HCT116 (cell line): ENCODE measurements at regions not wholly inside any gene's neighbourhood (a gene's known extent, or its start where the extent isn't known, plus 50 kb on each side); places are given as distances from the start of the nearest gene placed in this dataset.

Experiments used
- ATAC-seq: fragments of 200-7000 bp; cut with Tn5 transposase; 2 replicates; pipeline ENCODE4 v1.9.1; 2020; ENCODE audit warnings: mild to moderate bottlenecking, moderate library complexity
- BruUV-seq: library from RNA; stranded (reverse); fragments of 400-500 nt; replicated peaks from 2 replicates; lab custom pipeline; 2021; lab: Mats Ljungman, UMichigan
- CTCF ChIA-PET: fragments of 300-600 bp; sonication (Branson Sonifier 250); formaldehyde crosslinking; loops from one replicate; lab custom pipeline; 2021; ENCODE audit warnings: antibody characterized with exemption; lab: Charles Lee
- POLR2A ChIA-PET: fragments of 300-600, 350-600 bp; sonication (Branson Sonifier 250); formaldehyde crosslinking; loops from one replicate; lab custom pipeline; 2021; ENCODE audit warnings: antibody characterized with exemption; lab: Charles Lee
- RAD21 ChIA-PET, 2 experiments: fragments of 300-600 bp; sonication (Branson Sonifier 250); formaldehyde crosslinking; loops; one replicate each; lab custom pipeline; 2023; ENCODE audit warnings: low total read pairs in 2 of 2; ENCODE audit not compliant: uncharacterized antibody in 2 of 2, unreplicated experiment in 2 of 2, low non-redundant PET in 1 of 2; lab: Charles Lee
- DNase-seq: peaks from one replicate; pipeline ENCODE4 v3.0.0-alpha.2; 2010; ENCODE audit warnings: low read depth, low spot score
- H2AFZ ChIP-seq: fragments of 200-600 bp; shearing (Covaris generic), sonication (generic); 2 replicates; pipeline ENCODE4 v1.6.1; 2017; ENCODE audit warnings: low read depth, mixed run types, mixed read lengths, antibody characterized with exemption, low read length; ENCODE audit not compliant: poor library complexity, severe bottlenecking
- H3K27ac ChIP-seq: 2 replicates; pipeline ENCODE4 v1.5.1; 2012; ENCODE audit warnings: low read depth, low read length
- H3K27me3 ChIP-seq: fragments of 200-600 bp; sonication (generic); 2 replicates; pipeline ENCODE4 v1.6.1; 2016; ENCODE audit warnings: mixed run types, low read length, mixed read lengths; ENCODE audit not compliant: insufficient read depth
- H3K36me3 ChIP-seq, 2 experiments: fragments of 200-500 bp in 1 of 2; fragments of 200-600 bp in 1 of 2; sonication (Bioruptor generic) in 1 of 2; sonication (generic) in 1 of 2; 2 replicates each; pipeline versions ENCODE4 v1.5.1 to v1.6.1; 2014 to 2016; ENCODE audit warnings: low read length in 2 of 2, inconsistent platforms in 1 of 2, mixed read lengths in 1 of 2, mixed run types in 1 of 2; ENCODE audit not compliant: insufficient read depth in 2 of 2, control insufficient read depth in 1 of 2
- H3K4me1 ChIP-seq, 2 experiments: fragments of 200-600 bp in 1 of 2; sonication (generic) in 1 of 2; 2 replicates each; pipeline versions ENCODE4 v1.5.1 to v1.6.1; 2012 to 2017; ENCODE audit warnings: low read length in 2 of 2, inconsistent platforms in 1 of 2, mild to moderate bottlenecking in 1 of 2, mixed read lengths in 1 of 2, mixed run types in 1 of 2, moderate library complexity in 1 of 2; ENCODE audit not compliant: insufficient read depth in 2 of 2, control insufficient read depth in 1 of 2
- H3K4me2 ChIP-seq: fragments of 200-600 bp; sonication (generic); 2 replicates; pipeline ENCODE4 v1.6.1; 2017; ENCODE audit warnings: mixed run types, low read length, mixed read lengths
- H3K4me3 ChIP-seq, 2 experiments: fragments of 200-600 bp in 1 of 2; sonication (generic) in 1 of 2; replicated peaks in 1 of 2; 2 replicates each; pipeline ENCODE4 v1.5.1; 2011 to 2016; ENCODE audit warnings: low read length in 2 of 2, control low read depth in 1 of 2, low read depth in 1 of 2, mild to moderate bottlenecking in 1 of 2, mixed read lengths in 1 of 2, mixed run types in 1 of 2
- H3K79me2 ChIP-seq: fragments of 200-600 bp; sonication (generic); 2 replicates; pipeline ENCODE4 v1.6.1; 2017; ENCODE audit warnings: mild to moderate bottlenecking, mixed run types, low read length, moderate library complexity, mixed read lengths; ENCODE audit not compliant: insufficient read depth
- H3K9ac ChIP-seq: fragments of 200-600 bp; sonication (generic); 2 replicates; pipeline ENCODE4 v1.6.1; 2016; ENCODE audit warnings: low read length, mixed read lengths
- H3K9me2 ChIP-seq: fragments of 200-600 bp; sonication (generic), shearing (Covaris generic); 2 replicates; pipeline ENCODE4 v1.6.1; 2017; ENCODE audit warnings: mixed run types, mild to moderate bottlenecking, moderate library complexity; ENCODE audit not compliant: insufficient read depth
- H3K9me3 ChIP-seq, 2 experiments: fragments of 200-500 bp in 1 of 2; fragments of 200-600 bp in 1 of 2; sonication (Bioruptor generic) in 1 of 2; sonication (generic) in 1 of 2; 2 replicates each; pipeline ENCODE4 v1.6.1; 2014 to 2017; ENCODE audit warnings: low read length in 2 of 2, mixed read lengths in 2 of 2, inconsistent platforms in 1 of 2, low read depth in 1 of 2, mild to moderate bottlenecking in 1 of 2, mixed run types in 1 of 2, moderate library complexity in 1 of 2; ENCODE audit not compliant: control insufficient read depth in 1 of 2, insufficient read depth in 1 of 2
- H4K20me1 ChIP-seq: fragments of 200-600 bp; sonication (generic), shearing (Covaris generic); 2 replicates; pipeline ENCODE4 v1.6.1; 2017; ENCODE audit warnings: mixed run types, mild to moderate bottlenecking, moderate library complexity; ENCODE audit not compliant: insufficient read depth
- CBX3 ChIP-seq: IDR thresholded peaks from 2 replicates; pipeline ENCODE4 v1.6.1; 2012; ENCODE audit warnings: low read depth
- CEBPB ChIP-seq: IDR thresholded peaks from 2 replicates; pipeline ENCODE4 v1.6.1; 2012; ENCODE audit warnings: low read depth
- FOSL1 ChIP-seq: IDR thresholded peaks from 2 replicates; pipeline ENCODE4 v1.6.1; 2012; ENCODE audit warnings: low read depth
- JUND ChIP-seq: IDR thresholded peaks from 2 replicates; pipeline ENCODE4 v1.6.1; 2012
- RAD21 ChIP-seq: IDR thresholded peaks from 2 replicates; pipeline ENCODE4 v1.6.1; 2012; ENCODE audit warnings: low read depth, mild to moderate bottlenecking
- TCF7L2 ChIP-seq: IDR thresholded peaks from 2 replicates; pipeline ENCODE4 v1.7.0; 2011; ENCODE audit warnings: borderline replicate concordance, inconsistent platforms; ENCODE audit not compliant: insufficient read depth, insufficient read length; ENCODE audit errors: extremely low read depth
- ZBTB33 ChIP-seq: IDR thresholded peaks from 2 replicates; pipeline ENCODE4 v1.6.1; 2011; ENCODE audit warnings: mild to moderate bottlenecking, low read length, moderate library complexity; ENCODE audit not compliant: insufficient replicate concordance; ENCODE audit errors: extremely low read depth
- intact Hi-C: fragments of 100-400 bp; cut with micrococcal nuclease; formaldehyde crosslinking; loops from 2 replicates; pipeline ENCODE4 v1.10.0; 2022
- TF ChIP-seq, protein P1 (sequence below): IDR thresholded peaks from 2 replicates; pipeline ENCODE4 v1.6.1; 2012; ENCODE audit warnings: low read depth
- TF ChIP-seq, protein P2 (sequence below), 3 experiments: fragments of 200-600 bp in 1 of 3; sonication (generic) in 1 of 3; IDR thresholded peaks in 2 of 3; conservative IDR thresholded peaks in 1 of 3; 2 replicates each; pipeline ENCODE4 v1.5.1; 2012 to 2017; ENCODE audit warnings: low read depth in 2 of 3, low read length in 2 of 3, antibody characterized with exemption in 1 of 3, borderline replicate concordance in 1 of 3, control low read depth in 1 of 3, mild to moderate bottlenecking in 1 of 3, mixed read lengths in 1 of 3, mixed run types in 1 of 3, moderate library complexity in 1 of 3; ENCODE audit not compliant: insufficient read depth in 1 of 3
- TF ChIP-seq, protein P3 (sequence below): IDR thresholded peaks from 2 replicates; pipeline ENCODE4 v1.6.1; 2012

DNA sequence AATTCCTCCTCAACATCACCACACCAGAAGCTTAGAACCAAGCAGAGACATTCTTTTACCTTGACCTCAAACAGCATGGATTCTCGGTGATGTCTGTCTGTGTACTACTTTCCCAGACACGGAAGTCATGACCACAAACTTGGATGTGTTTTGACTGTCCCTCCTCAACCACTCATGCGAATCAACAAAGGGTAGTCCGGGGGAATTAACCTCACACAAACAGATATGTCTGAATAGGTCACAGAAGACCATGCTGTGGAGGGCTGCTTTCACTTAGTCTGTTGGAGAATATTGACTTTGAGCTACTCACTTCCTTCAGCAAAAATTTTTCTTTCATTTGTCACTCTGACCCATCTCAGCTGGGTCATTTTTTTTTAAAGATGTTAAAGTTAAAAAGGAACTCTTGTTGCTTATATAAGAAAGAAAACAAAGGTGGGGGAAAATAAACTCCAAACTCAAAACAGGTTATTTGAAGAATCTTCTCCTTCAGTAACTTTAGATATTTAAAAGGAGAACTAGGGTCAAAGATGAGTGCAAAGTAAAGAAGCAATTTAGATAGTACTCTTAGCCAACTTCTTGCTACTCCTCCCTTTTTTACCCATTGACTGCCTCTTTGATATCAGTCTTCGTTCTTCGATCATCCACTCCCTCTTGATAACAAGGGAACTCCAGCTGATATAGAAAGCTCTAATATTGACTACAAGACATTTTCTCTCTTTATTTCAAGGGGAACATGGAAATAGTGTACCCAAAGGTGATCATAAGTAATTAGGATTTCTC lies 343.4 kb upstream of the CDH6 start:
- BruUV-seq: no TSS peak
- Histone ChIP-seq H3K27me3 (no peaks in the 10 kb centered on the region), H3K4me3 (no peak overlapping the region), H4K20me1 (no peaks in the 10 kb centered on the region), H3K4me1 (no peaks in the 10 kb centered on the region), H3K9me3 (peaks cover 13 to 15% of the 10 kb centered on the region in 2 experiments; a peak in 3 of 4 replicates), H3K36me3 (no peaks in the 10 kb centered on the region), H3K4me2 (no peak overlapping the region), H3K9me2 (no peaks in the 10 kb centered on the region), H2AFZ (no peak overlapping the region), H3K9ac (no peak overlapping the region), H3K79me2 (no peaks in the 10 kb centered on the region)
- intact Hi-C loops: no loop called here
- RAD21 ChIA-PET: no interaction called here
- POLR2A ChIA-PET: no interaction called here
- DNase-seq (no peak), ATAC-seq (no peak)
- CTCF ChIA-PET: no interaction called here
- TF ChIP-seq CEBPB: no peak
- no peak for TF ChIP-seq FOSL1
- TF ChIP-seq JUND: no peak
- TF ChIP-seq TCF7L2: no peak
- no peak for TF ChIP-seq CBX3
- TF ChIP-seq, protein P1, sequence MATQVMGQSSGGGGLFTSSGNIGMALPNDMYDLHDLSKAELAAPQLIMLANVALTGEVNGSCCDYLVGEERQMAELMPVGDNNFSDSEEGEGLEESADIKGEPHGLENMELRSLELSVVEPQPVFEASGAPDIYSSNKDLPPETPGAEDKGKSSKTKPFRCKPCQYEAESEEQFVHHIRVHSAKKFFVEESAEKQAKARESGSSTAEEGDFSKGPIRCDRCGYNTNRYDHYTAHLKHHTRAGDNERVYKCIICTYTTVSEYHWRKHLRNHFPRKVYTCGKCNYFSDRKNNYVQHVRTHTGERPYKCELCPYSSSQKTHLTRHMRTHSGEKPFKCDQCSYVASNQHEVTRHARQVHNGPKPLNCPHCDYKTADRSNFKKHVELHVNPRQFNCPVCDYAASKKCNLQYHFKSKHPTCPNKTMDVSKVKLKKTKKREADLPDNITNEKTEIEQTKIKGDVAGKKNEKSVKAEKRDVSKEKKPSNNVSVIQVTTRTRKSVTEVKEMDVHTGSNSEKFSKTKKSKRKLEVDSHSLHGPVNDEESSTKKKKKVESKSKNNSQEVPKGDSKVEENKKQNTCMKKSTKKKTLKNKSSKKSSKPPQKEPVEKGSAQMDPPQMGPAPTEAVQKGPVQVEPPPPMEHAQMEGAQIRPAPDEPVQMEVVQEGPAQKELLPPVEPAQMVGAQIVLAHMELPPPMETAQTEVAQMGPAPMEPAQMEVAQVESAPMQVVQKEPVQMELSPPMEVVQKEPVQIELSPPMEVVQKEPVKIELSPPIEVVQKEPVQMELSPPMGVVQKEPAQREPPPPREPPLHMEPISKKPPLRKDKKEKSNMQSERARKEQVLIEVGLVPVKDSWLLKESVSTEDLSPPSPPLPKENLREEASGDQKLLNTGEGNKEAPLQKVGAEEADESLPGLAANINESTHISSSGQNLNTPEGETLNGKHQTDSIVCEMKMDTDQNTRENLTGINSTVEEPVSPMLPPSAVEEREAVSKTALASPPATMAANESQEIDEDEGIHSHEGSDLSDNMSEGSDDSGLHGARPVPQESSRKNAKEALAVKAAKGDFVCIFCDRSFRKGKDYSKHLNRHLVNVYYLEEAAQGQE: no peak
- no peak for TF ChIP-seq RAD21
- TF ChIP-seq, protein P2, sequence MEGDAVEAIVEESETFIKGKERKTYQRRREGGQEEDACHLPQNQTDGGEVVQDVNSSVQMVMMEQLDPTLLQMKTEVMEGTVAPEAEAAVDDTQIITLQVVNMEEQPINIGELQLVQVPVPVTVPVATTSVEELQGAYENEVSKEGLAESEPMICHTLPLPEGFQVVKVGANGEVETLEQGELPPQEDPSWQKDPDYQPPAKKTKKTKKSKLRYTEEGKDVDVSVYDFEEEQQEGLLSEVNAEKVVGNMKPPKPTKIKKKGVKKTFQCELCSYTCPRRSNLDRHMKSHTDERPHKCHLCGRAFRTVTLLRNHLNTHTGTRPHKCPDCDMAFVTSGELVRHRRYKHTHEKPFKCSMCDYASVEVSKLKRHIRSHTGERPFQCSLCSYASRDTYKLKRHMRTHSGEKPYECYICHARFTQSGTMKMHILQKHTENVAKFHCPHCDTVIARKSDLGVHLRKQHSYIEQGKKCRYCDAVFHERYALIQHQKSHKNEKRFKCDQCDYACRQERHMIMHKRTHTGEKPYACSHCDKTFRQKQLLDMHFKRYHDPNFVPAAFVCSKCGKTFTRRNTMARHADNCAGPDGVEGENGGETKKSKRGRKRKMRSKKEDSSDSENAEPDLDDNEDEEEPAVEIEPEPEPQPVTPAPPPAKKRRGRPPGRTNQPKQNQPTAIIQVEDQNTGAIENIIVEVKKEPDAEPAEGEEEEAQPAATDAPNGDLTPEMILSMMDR (IDR thresholded peaks at IDR 0.05 in 2 of 3, conservative IDR thresholded peaks at IDR 0.05 in 1 of 3; ENCODE audit: borderline replicate concordance in 1 of 3, insufficient read depth in 1 of 3, low read depth in 2 of 3, low read length in 2 of 3): no peak
- TF ChIP-seq, protein P3, sequence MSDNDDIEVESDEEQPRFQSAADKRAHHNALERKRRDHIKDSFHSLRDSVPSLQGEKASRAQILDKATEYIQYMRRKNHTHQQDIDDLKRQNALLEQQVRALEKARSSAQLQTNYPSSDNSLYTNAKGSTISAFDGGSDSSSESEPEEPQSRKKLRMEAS: no peak
- TF ChIP-seq ZBTB33: no peak
- TF ChIP-seq, all 23 proteins: peak for 0
- H3K27ac ChIP-seq: no peak overlapping the region
